ENCODE measurements at regions not wholly inside any gene's neighbourhood (a gene's known extent, or its start where the extent isn't known, plus 50 kb on each side); places are given as distances from the start of the nearest gene placed in this dataset.

GRCh38 chr1:70910013-70910412, 137.6 kb downstream of the PTGER3 start:
- Histone ChIP-seq H3K27ac (ENCODE audit: low read depth in 1 of 2, low read length in 2 of 2) (no peak overlapping the region), H3K9me3 (ENCODE audit: control insufficient read depth, low read length) (no peaks in the 10 kb centered on the region), H3K4me3 (ENCODE audit: low read length in 2 of 2) (no peak overlapping the region), H3K4me1 (ENCODE audit: control insufficient read depth in 1 of 2, insufficient read depth in 2 of 2, low read length in 2 of 2) (no peaks in the 10 kb centered on the region), H3K36me3 (ENCODE audit: control insufficient read depth in 1 of 2, insufficient read depth in 2 of 2, low read length in 1 of 2) (no peaks in the 10 kb centered on the region), H3K27me3 (ENCODE audit: control insufficient read depth in 1 of 2, insufficient read depth in 2 of 2, low read length in 1 of 2) (no peaks in the 10 kb centered on the region)
- WGBS, 2 donors, result 91 to 96% methylated on average over 1 of the region's 1 CpG
- DNase-seq, result no peak
- ATAC-seq (ENCODE audit: low FRiP score), result no peak
- intact Hi-C loops (cut with DNase I), result no loop called here

GRCh38 chr1:70911861-70912260, 135.8 kb downstream of the PTGER3 start:
- Histone ChIP-seq H3K27me3 (ENCODE audit: control insufficient read depth in 1 of 2, insufficient read depth in 2 of 2, low read length in 1 of 2) (no peaks in the 10 kb centered on the region), H3K36me3 (ENCODE audit: control insufficient read depth in 1 of 2, insufficient read depth in 2 of 2, low read length in 1 of 2) (no peaks in the 10 kb centered on the region), H3K9me3 (ENCODE audit: control insufficient read depth, low read length) (no peaks in the 10 kb centered on the region), H3K4me1 (ENCODE audit: control insufficient read depth in 1 of 2, insufficient read depth in 2 of 2, low read length in 2 of 2) (no peaks in the 10 kb centered on the region), H3K4me3 (ENCODE audit: low read length in 2 of 2) (no peak overlapping the region), H3K27ac (ENCODE audit: low read depth in 1 of 2, low read length in 2 of 2) (no peak overlapping the region)
- 95 to 96% methylated on average over 3 of the region's 3 CpGs for WGBS, 2 donors
- no peak for ATAC-seq (ENCODE audit: low FRiP score)
- DNase-seq, result no peak
- intact Hi-C loops (cut with DNase I), result no loop called here

- DNase-seq (no peak), ATAC-seq (ENCODE audit: low FRiP score) (no peak)
- Histone ChIP-seq H3K36me3 (ENCODE audit: control insufficient read depth in 1 of 2, insufficient read depth in 2 of 2, low read length in 1 of 2) (no peaks in the 10 kb centered on the region), H3K27ac (ENCODE audit: low read depth in 1 of 2, low read length in 2 of 2) (no peak overlapping the region), H3K9me3 (ENCODE audit: control insufficient read depth, low read length) (no peaks in the 10 kb centered on the region), H3K27me3 (ENCODE audit: control insufficient read depth in 1 of 2, insufficient read depth in 2 of 2, low read length in 1 of 2) (no peaks in the 10 kb centered on the region), H3K4me3 (ENCODE audit: low read length in 2 of 2) (no peak overlapping the region), H3K4me1 (ENCODE audit: control insufficient read depth in 1 of 2, insufficient read depth in 2 of 2, low read length in 2 of 2) (no peaks in the 10 kb centered on the region)
- intact Hi-C loops (cut with DNase I), result no loop called here
- 96 to 100% methylated on average over 1 of the region's 1 CpG for WGBS, 2 donors
These were observed 133.4 kb downstream of the PTGER3 start for GRCh38 chr1:70914224-70914623.

GRCh38 chr1:70915258-70916033, 132.2 kb downstream of the PTGER3 start:
- no peak for DNase-seq
- Histone ChIP-seq H3K9me3 (ENCODE audit: control insufficient read depth, low read length) (no peaks in the 10 kb centered on the region), H3K4me3 (ENCODE audit: low read length in 2 of 2) (no peak overlapping the region), H3K4me1 (ENCODE audit: control insufficient read depth in 1 of 2, insufficient read depth in 2 of 2, low read length in 2 of 2) (no peaks in the 10 kb centered on the region), H3K27ac (ENCODE audit: low read depth in 1 of 2, low read length in 2 of 2) (no peak overlapping the region), H3K36me3 (ENCODE audit: control insufficient read depth in 1 of 2, insufficient read depth in 2 of 2, low read length in 1 of 2) (no peaks in the 10 kb centered on the region), H3K27me3 (ENCODE audit: control insufficient read depth in 1 of 2, insufficient read depth in 2 of 2, low read length in 1 of 2) (no peaks in the 10 kb centered on the region)
- 20 to 38% methylated on average over 2 of the region's 2 CpGs for WGBS, 2 donors
- intact Hi-C loops (cut with DNase I), result no loop called here
- no peak for ATAC-seq (ENCODE audit: low FRiP score)

GRCh38 chr1:70916034-70916427, 131.6 kb downstream of the PTGER3 start:
- Histone ChIP-seq H3K9me3 (ENCODE audit: control insufficient read depth, low read length) (no peaks in the 10 kb centered on the region), H3K4me3 (ENCODE audit: low read length in 2 of 2) (no peak overlapping the region), H3K4me1 (ENCODE audit: control insufficient read depth in 1 of 2, insufficient read depth in 2 of 2, low read length in 2 of 2) (no peaks in the 10 kb centered on the region), H3K27ac (ENCODE audit: low read depth in 1 of 2, low read length in 2 of 2) (no peak overlapping the region), H3K36me3 (ENCODE audit: control insufficient read depth in 1 of 2, insufficient read depth in 2 of 2, low read length in 1 of 2) (no peaks in the 10 kb centered on the region), H3K27me3 (ENCODE audit: control insufficient read depth in 1 of 2, insufficient read depth in 2 of 2, low read length in 1 of 2) (no peaks in the 10 kb centered on the region)
- 64 to 70% methylated on average over 2 of the region's 2 CpGs for WGBS, 2 donors
- DNase-seq (no peak), ATAC-seq (ENCODE audit: low FRiP score) (no peak)
- intact Hi-C loops (cut with DNase I), result no loop called here

GRCh38 chr1:70919706-70920323, 127.8 kb downstream of the PTGER3 start:
- DNase-seq, result no peak
- Histone ChIP-seq H3K9me3 (ENCODE audit: control insufficient read depth, low read length) (no peaks in the 10 kb centered on the region), H3K4me1 (ENCODE audit: control insufficient read depth in 1 of 2, insufficient read depth in 2 of 2, low read length in 2 of 2) (no peaks in the 10 kb centered on the region), H3K27ac (ENCODE audit: low read depth in 1 of 2, low read length in 2 of 2) (no peak overlapping the region), H3K27me3 (ENCODE audit: control insufficient read depth in 1 of 2, insufficient read depth in 2 of 2, low read length in 1 of 2) (no peaks in the 10 kb centered on the region), H3K36me3 (ENCODE audit: control insufficient read depth in 1 of 2, insufficient read depth in 2 of 2, low read length in 1 of 2) (no peaks in the 10 kb centered on the region), H3K4me3 (ENCODE audit: low read length in 2 of 2) (no peak overlapping the region)
- 92 to 95% methylated on average over 1 of the region's 1 CpG for WGBS, 2 donors
- no peak for ATAC-seq (ENCODE audit: low FRiP score)
- intact Hi-C loops (cut with DNase I), result no loop called here

Data from aorta (tissue), 5 donors.